H1 (cell line): ENCODE measurements at regions not wholly inside any gene's neighbourhood (a gene's known extent, or its start where the extent isn't known, plus 50 kb on each side); places are given as distances from the start of the nearest gene placed in this dataset.

Experiments used
- MAFK ChIP-seq: IDR thresholded peaks from 2 replicates; pipeline ENCODE4 v1.6.1; 2012; ENCODE audit warnings: low read depth, mild to moderate bottlenecking, improper control_type of control experiment, low read length
- SAP30 ChIP-seq: fragments of 300-600 bp; sonication (generic); IDR thresholded peaks from 2 replicates; pipeline ENCODE4 v1.7.1; 2012; ENCODE audit warnings: low read length, moderate library complexity, mild to moderate bottlenecking, inconsistent platforms; ENCODE audit not compliant: insufficient read depth, insufficient replicate concordance
- TAF7 ChIP-seq: optimal IDR thresholded peaks from 2 replicates; pipeline ENCODE3; 2011; ENCODE audit warnings: low read depth, mild to moderate bottlenecking, inconsistent platforms, low read length, moderate library complexity, borderline replicate concordance
- TF ChIP-seq, protein P1 (sequence below): fragments of 300-600 bp; sonication (generic); IDR thresholded peaks from 2 replicates; pipeline ENCODE4 v1.7.1; 2012; ENCODE audit warnings: low read length, moderate library complexity, mild to moderate bottlenecking, inconsistent platforms; ENCODE audit not compliant: insufficient replicate concordance

- TF ChIP-seq, protein P1, sequence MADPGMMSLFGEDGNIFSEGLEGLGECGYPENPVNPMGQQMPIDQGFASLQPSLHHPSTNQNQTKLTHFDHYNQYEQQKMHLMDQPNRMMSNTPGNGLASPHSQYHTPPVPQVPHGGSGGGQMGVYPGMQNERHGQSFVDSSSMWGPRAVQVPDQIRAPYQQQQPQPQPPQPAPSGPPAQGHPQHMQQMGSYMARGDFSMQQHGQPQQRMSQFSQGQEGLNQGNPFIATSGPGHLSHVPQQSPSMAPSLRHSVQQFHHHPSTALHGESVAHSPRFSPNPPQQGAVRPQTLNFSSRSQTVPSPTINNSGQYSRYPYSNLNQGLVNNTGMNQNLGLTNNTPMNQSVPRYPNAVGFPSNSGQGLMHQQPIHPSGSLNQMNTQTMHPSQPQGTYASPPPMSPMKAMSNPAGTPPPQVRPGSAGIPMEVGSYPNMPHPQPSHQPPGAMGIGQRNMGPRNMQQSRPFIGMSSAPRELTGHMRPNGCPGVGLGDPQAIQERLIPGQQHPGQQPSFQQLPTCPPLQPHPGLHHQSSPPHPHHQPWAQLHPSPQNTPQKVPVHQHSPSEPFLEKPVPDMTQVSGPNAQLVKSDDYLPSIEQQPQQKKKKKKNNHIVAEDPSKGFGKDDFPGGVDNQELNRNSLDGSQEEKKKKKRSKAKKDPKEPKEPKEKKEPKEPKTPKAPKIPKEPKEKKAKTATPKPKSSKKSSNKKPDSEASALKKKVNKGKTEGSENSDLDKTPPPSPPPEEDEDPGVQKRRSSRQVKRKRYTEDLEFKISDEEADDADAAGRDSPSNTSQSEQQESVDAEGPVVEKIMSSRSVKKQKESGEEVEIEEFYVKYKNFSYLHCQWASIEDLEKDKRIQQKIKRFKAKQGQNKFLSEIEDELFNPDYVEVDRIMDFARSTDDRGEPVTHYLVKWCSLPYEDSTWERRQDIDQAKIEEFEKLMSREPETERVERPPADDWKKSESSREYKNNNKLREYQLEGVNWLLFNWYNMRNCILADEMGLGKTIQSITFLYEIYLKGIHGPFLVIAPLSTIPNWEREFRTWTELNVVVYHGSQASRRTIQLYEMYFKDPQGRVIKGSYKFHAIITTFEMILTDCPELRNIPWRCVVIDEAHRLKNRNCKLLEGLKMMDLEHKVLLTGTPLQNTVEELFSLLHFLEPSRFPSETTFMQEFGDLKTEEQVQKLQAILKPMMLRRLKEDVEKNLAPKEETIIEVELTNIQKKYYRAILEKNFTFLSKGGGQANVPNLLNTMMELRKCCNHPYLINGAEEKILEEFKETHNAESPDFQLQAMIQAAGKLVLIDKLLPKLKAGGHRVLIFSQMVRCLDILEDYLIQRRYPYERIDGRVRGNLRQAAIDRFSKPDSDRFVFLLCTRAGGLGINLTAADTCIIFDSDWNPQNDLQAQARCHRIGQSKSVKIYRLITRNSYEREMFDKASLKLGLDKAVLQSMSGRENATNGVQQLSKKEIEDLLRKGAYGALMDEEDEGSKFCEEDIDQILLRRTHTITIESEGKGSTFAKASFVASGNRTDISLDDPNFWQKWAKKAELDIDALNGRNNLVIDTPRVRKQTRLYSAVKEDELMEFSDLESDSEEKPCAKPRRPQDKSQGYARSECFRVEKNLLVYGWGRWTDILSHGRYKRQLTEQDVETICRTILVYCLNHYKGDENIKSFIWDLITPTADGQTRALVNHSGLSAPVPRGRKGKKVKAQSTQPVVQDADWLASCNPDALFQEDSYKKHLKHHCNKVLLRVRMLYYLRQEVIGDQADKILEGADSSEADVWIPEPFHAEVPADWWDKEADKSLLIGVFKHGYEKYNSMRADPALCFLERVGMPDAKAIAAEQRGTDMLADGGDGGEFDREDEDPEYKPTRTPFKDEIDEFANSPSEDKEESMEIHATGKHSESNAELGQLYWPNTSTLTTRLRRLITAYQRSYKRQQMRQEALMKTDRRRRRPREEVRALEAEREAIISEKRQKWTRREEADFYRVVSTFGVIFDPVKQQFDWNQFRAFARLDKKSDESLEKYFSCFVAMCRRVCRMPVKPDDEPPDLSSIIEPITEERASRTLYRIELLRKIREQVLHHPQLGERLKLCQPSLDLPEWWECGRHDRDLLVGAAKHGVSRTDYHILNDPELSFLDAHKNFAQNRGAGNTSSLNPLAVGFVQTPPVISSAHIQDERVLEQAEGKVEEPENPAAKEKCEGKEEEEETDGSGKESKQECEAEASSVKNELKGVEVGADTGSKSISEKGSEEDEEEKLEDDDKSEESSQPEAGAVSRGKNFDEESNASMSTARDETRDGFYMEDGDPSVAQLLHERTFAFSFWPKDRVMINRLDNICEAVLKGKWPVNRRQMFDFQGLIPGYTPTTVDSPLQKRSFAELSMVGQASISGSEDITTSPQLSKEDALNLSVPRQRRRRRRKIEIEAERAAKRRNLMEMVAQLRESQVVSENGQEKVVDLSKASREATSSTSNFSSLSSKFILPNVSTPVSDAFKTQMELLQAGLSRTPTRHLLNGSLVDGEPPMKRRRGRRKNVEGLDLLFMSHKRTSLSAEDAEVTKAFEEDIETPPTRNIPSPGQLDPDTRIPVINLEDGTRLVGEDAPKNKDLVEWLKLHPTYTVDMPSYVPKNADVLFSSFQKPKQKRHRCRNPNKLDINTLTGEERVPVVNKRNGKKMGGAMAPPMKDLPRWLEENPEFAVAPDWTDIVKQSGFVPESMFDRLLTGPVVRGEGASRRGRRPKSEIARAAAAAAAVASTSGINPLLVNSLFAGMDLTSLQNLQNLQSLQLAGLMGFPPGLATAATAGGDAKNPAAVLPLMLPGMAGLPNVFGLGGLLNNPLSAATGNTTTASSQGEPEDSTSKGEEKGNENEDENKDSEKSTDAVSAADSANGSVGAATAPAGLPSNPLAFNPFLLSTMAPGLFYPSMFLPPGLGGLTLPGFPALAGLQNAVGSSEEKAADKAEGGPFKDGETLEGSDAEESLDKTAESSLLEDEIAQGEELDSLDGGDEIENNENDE = no peak
- TF ChIP-seq SAP30 (no peak), MAFK (no peak), TAF7 (no peak)
Measured at GRCh38 chr4:129345609-129346008, 249.7 kb downstream of the C4orf33 start (continued).
